GM10248 (cell line): ENCODE measurements at regions not wholly inside any gene's neighbourhood (a gene's known extent, or its start where the extent isn't known, plus 50 kb on each side); places are given as distances from the start of the nearest gene placed in this dataset.

Experiments used
- CTCF ChIA-PET: fragments of 300-600 bp; sonication (Branson Sonifier 250); formaldehyde crosslinking; extraction: SDS; loops from one replicate; lab custom pipeline; 2021; ENCODE audit warnings: antibody characterized with exemption; lab: Yijun Ruan, JAX
- POLR2A ChIA-PET: fragments of 350-650 bp; sonication (Branson Sonifier 250); formaldehyde crosslinking; extraction: SDS; loops from one replicate; lab custom pipeline; 2020; ENCODE audit warnings: antibody characterized with exemption; lab: Yijun Ruan, JAX
- DNase-seq: peaks from one replicate; pipeline ENCODE4 v3.0.0; 2012; ENCODE audit errors: extremely low spot score
- CTCF ChIP-seq: IDR thresholded peaks from 2 replicates; pipeline ENCODE4 v1.5.1; 2012; ENCODE audit warnings: mild to moderate bottlenecking, low read depth; ENCODE audit errors: extremely low read depth, missing control alignments, control extremely low read depth

GRCh38 chr22:48256776-48257684 lies 1494.6 kb downstream of the TBC1D22A start:
- no peak for TF ChIP-seq CTCF
- POLR2A ChIA-PET = no interaction called here
- CTCF ChIA-PET = no interaction called here
- DNase-seq = no peak

- no peak for DNase-seq
- no peak for TF ChIP-seq CTCF
- POLR2A ChIA-PET = no interaction called here
- CTCF ChIA-PET = no interaction called here
These were observed 1493.7 kb downstream of the TBC1D22A start for GRCh38 chr22:48256041-48256739.

GRCh38 chr22:48254311-48254873 lies 1491.9 kb downstream of the TBC1D22A start:
- CTCF ChIA-PET = no interaction called here
- DNase-seq = no peak
- POLR2A ChIA-PET = no interaction called here
- TF ChIP-seq CTCF = no peak

DNA sequence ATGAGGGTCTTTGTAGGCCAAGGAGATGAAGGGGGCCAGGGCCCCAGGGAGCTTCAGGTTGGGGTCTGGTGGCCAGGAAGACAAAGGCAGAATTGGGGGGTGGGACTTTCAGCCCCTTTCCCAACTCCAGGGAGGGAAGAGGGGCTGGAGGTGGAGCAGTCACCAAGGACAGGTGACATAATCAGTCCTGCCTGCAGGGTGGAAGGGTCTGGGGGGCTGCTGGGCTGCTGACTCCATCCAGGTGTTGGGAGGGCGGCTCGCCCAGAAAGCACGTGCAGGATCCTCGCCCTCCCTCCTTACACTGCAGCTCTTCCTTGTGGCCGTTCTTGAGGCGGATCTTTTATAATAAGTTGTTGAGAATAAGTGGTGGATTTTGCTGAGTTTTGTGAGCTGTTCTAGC lies 1491.1 kb downstream of the TBC1D22A start:
- ChIA-PET POLR2A (no interaction called here), CTCF (no interaction called here)
- no peak for DNase-seq
- no peak for TF ChIP-seq CTCF

GRCh38 chr22:48253136-48253535 lies 1490.7 kb downstream of the TBC1D22A start:
- no peak for DNase-seq
- POLR2A ChIA-PET = no interaction called here
- no peak for TF ChIP-seq CTCF
- CTCF ChIA-PET = no interaction called here

DNA sequence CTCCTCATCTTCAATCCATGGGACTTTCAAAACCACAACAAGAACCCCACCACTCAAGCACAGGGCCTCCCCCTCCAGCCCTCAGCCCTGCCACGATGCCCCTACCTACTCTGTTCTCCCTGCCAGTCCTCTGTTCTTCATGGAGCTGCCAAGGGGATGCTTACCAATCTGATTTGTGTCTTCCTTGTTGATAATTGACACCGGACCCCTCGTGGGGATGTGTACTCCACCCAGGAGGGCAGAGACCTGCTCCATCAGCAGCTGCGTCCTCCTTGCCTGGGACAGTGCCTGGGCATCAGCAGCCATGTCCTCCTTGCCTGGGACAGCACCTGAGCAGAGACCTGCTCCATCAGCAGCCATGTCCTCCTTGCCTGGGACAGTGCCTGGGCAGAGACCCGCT lies 1489.2 kb downstream of the TBC1D22A start:
- ChIA-PET CTCF (no interaction called here), POLR2A (no interaction called here)
- no peak for TF ChIP-seq CTCF
- no peak for DNase-seq
